C4-2B (cell line): ENCODE measurements at regions not wholly inside any gene's neighbourhood (a gene's known extent, or its start where the extent isn't known, plus 50 kb on each side); places are given as distances from the start of the nearest gene placed in this dataset.

Experiments
- H3K27ac ChIP-seq: fragments of 450-650 bp; 2 replicates; pipeline ENCODE4 v1.5.1; 2017
- ZFX ChIP-seq: fragments of 450-650 bp; IDR thresholded peaks from 2 replicates; pipeline ENCODE4 v1.6.1; 2017
- TF ChIP-seq, protein P1 (sequence below): fragments of 450-650 bp; conservative IDR thresholded peaks from 2 replicates; pipeline ENCODE4 v1.5.1; 2017; ENCODE audit warnings: mild to moderate bottlenecking

- H3K27ac ChIP-seq = no peak overlapping the region
- TF ChIP-seq, protein P1, sequence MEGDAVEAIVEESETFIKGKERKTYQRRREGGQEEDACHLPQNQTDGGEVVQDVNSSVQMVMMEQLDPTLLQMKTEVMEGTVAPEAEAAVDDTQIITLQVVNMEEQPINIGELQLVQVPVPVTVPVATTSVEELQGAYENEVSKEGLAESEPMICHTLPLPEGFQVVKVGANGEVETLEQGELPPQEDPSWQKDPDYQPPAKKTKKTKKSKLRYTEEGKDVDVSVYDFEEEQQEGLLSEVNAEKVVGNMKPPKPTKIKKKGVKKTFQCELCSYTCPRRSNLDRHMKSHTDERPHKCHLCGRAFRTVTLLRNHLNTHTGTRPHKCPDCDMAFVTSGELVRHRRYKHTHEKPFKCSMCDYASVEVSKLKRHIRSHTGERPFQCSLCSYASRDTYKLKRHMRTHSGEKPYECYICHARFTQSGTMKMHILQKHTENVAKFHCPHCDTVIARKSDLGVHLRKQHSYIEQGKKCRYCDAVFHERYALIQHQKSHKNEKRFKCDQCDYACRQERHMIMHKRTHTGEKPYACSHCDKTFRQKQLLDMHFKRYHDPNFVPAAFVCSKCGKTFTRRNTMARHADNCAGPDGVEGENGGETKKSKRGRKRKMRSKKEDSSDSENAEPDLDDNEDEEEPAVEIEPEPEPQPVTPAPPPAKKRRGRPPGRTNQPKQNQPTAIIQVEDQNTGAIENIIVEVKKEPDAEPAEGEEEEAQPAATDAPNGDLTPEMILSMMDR = no peak
- TF ChIP-seq ZFX = no peak
Observed at GRCh38 chr4:130322439-130322838, 1226.5 kb downstream of the C4orf33 start.

DNA sequence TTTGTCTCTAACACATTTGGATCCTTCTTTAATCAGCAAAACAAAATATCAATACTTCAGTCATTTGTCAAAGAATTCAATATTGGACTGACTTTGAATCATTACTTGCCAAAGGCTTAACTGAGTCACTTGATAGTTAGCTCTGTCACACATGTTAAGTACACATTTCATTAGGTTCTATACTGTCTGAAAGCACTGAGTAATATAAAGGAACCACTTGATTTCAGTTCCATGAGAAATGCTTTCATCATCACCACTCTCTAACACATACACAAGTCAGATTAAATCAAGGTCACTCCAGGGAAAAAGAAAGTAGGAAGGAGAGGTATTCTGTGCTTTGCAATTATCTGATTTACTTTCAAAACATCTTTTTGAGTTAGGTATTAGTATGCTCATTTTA lies 1233.1 kb downstream of the C4orf33 start:
- TF ChIP-seq, protein P1 = no peak
- TF ChIP-seq ZFX = no peak
- no peak overlapping the region for H3K27ac ChIP-seq

DNA sequence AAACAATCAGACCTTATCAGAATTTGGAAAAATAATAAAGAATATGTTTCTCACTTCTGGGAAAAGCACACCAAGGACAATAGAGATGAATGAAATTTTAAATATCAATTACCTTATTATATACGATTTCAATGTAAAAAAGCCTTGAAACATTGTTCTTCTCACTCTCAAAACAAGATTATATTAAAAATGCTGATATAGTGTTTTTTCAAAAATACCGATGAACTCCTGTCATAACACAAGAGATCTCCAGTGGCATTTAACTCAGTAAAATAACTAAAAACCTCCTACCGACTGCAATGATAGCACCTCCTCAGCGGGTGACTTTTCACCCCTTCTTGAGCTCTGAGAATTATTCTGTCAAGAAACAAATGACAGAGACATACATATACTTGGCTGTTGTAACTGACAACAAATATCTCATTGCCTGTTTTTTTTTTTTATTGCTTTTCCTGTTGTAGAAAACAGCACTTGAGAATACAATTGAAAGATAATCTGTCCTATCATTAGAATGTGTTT lies 1237.3 kb downstream of the C4orf33 start:
- H3K27ac ChIP-seq = no peak overlapping the region
- TF ChIP-seq ZFX = no peak
- TF ChIP-seq, protein P1 = no peak

DNA sequence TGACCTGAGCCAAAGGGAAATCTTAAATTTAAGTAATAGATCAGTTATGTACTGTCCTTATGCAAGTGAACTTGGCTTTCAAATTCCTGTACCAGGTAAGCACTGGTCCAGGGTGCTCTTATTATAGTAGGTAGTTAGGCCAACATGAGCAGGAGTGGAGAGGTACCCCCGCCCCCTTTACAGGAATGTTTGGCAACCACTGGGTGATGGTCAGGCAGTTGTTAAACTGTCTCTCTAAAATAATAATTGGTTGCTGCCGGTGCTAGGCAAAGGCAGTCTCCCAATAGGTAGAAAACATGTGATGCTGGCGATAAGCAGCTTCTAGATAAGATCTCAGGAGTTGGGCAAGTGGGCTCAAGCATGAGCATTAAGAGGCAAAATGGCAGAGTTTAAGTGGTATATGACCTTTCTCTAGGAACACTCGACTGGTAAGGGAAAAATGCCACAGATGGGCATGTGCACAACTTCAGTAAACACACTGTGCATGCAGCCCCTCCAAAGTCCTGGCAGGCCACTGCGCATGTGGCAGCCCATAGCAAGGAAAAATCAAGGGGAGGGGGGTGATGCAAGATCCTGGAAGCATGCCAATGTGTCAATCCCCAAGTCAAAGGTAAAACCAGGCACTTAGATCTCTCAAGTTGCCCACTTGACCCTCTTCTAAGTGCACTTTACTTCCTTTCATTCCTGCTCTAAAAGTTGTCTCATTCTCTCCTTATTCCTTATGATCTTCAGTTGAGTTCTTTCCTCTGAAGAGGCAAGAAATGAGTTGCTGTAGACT lies 1239.7 kb downstream of the C4orf33 start:
- TF ChIP-seq, protein P1 = no peak
- TF ChIP-seq ZFX = no peak

GRCh38 chr4:130336585-130337217 lies 1240.7 kb downstream of the C4orf33 start:
- no peak overlapping the region for H3K27ac ChIP-seq
- no peak for TF ChIP-seq ZFX
- TF ChIP-seq, protein P1 = peak; percentile 57

More for the DNA sequence above, 1239.7 kb downstream of the C4orf33 start:
- no peak overlapping the region for H3K27ac ChIP-seq

- TF ChIP-seq, protein P1 = no peak
- no peak for TF ChIP-seq ZFX
- no peak overlapping the region for H3K27ac ChIP-seq
Observed at GRCh38 chr4:130338851-130339250, 1242.9 kb downstream of the C4orf33 start.

DNA sequence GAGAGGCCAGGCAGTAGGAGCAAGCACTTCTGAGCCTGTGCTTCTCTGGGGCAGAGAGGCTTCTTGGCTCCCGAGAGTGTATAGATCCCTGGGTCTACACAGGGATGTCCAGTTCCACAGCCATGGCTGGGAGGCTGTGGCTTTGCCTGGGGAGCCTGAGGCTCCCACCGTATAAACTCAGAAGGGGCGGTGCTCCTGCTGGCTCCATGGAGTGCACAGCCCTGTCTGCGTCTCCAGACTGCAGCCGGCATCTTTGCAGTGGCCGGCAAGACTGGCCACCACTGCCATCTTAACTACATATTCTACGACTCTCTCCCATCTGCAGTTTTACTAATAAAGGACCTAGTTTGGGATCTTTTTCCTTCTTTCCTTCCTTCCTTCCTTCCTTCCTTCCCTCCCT lies 1253.8 kb downstream of the C4orf33 start:
- H3K27ac ChIP-seq = no peak overlapping the region
- TF ChIP-seq, protein P1 = no peak
- no peak for TF ChIP-seq ZFX
